GM12878 (cell line): ENCODE measurements at regions not wholly inside any gene's neighbourhood (a gene's known extent, or its start where the extent isn't known, plus 50 kb on each side); places are given as distances from the start of the nearest gene placed in this dataset.
A peak's percentile ranks its signal among the peaks of the same experiment; 100 is the strongest.

Experiments used
- ATAC-seq: fragments of 200-7000 bp; cut with Tn5 transposase; 3 replicates; pipeline ENCODE4 v1.9.1; 2020; ENCODE audit warnings: mild to moderate bottlenecking, moderate library complexity
- BruUV-seq: library from RNA; stranded (reverse); fragments of 400-500 nt; replicated peaks from 2 replicates; lab custom pipeline; 2021; lab: Mats Ljungman, UMichigan
- CTCF ChIA-PET: fragments of 300-600 bp; sonication (Branson Sonifier 250); formaldehyde crosslinking; extraction: SDS; loops from one replicate; lab custom pipeline; 2021; ENCODE audit warnings: inconsistent platforms; lab: Yijun Ruan, JAX
- POLR2A ChIA-PET: fragments of 350-600 bp; formaldehyde crosslinking; extraction: SDS; loops from one replicate; lab custom pipeline; 2021; ENCODE audit warnings: inconsistent platforms; lab: Charles Lee
- RAD21 ChIA-PET: fragments of 300-600 bp; sonication (Branson Sonifier 250); formaldehyde crosslinking; loops from one replicate; lab custom pipeline; 2023; ENCODE audit warnings: antibody characterized with exemption; ENCODE audit not compliant: unreplicated experiment; lab: Charles Lee
- SMC1A ChIA-PET: fragments of 300-600 bp; sonication (Branson Sonifier 250); formaldehyde crosslinking; loops from one replicate; lab custom pipeline; 2023; ENCODE audit not compliant: unreplicated experiment, uncharacterized antibody; lab: Charles Lee
- DNase-seq: peaks from one replicate; pipeline ENCODE4 v3.0.0-alpha.2; 2011; ENCODE audit warnings: low read depth, low spot score
- FAIRE-seq: peaks from 3 replicates; lab custom pipeline; 2011; peaks lifted over from hg19 to GRCh38; lab: Jason Lieb, UNC
- H2AFZ ChIP-seq: 2 replicates; pipeline ENCODE4 v1.6.0; 2011; ENCODE audit warnings: low read depth, low read length, control low read depth; ENCODE audit not compliant: control insufficient read depth
- H3K27ac ChIP-seq: 2 replicates; pipeline ENCODE4 v1.5.1; 2011; ENCODE audit warnings: control low read depth; ENCODE audit not compliant: control insufficient read depth, insufficient read depth
- H3K27me3 ChIP-seq, 2 experiments: replicated peaks in 1 of 2; 2 replicates each; pipeline versions ENCODE4 v1.6.0 to v1.6.1; 2011; ENCODE audit warnings: low read length in 1 of 2; ENCODE audit not compliant: control insufficient read depth in 2 of 2, insufficient read depth in 2 of 2
- H3K36me3 ChIP-seq, 2 experiments: 2 replicates each; pipeline ENCODE4 v1.5.1; 2011; ENCODE audit warnings: low read length in 1 of 2; ENCODE audit not compliant: control insufficient read depth in 2 of 2, insufficient read depth in 2 of 2
- H3K4me1 ChIP-seq: 2 replicates; pipeline ENCODE4 v1.6.1; 2011; ENCODE audit warnings: mild to moderate bottlenecking, low read length, moderate library complexity, mixed read lengths; ENCODE audit not compliant: control insufficient read depth, insufficient read depth
- H3K4me2 ChIP-seq: 2 replicates; pipeline ENCODE4 v1.6.0; 2011; ENCODE audit warnings: control low read depth; ENCODE audit not compliant: control insufficient read depth, insufficient read depth
- H3K4me3 ChIP-seq: fragments of 200-600 bp; sonication (generic); 2 replicates; pipeline ENCODE4 v1.5.1; 2016
- H3K79me2 ChIP-seq: 2 replicates; pipeline ENCODE4 v1.6.0; 2011; ENCODE audit warnings: low read length; ENCODE audit not compliant: control insufficient read depth, insufficient read depth
- H3K9ac ChIP-seq: 2 replicates; pipeline ENCODE4 v1.8.0; 2011; ENCODE audit warnings: low read length, control low read depth, mixed read lengths; ENCODE audit not compliant: control insufficient read depth, insufficient read depth
- H3K9me3 ChIP-seq: replicated peaks from 3 replicates; pipeline ENCODE4 v1.5.1; 2011; ENCODE audit warnings: mild to moderate bottlenecking, low read length; ENCODE audit not compliant: control insufficient read depth, insufficient read depth
- H4K20me1 ChIP-seq: 2 replicates; pipeline ENCODE4 v1.6.0; 2011; ENCODE audit not compliant: control insufficient read depth, insufficient read depth
- GABPA ChIP-seq: IDR thresholded peaks from 2 replicates; pipeline ENCODE4 v1.6.1; 2014; ENCODE audit warnings: antibody characterized with exemption, low read depth, mild to moderate bottlenecking, inconsistent platforms
- GATAD2B ChIP-seq: fragments of 450-650 bp; conservative IDR thresholded peaks from 2 replicates; pipeline ENCODE4 v1.6.1; 2017; ENCODE audit warnings: low read depth, mild to moderate bottlenecking, moderate library complexity
- MYB ChIP-seq: fragments of 150-350 bp; IDR thresholded peaks from 2 replicates; pipeline ENCODE4 v1.6.1; 2014; ENCODE audit warnings: mild to moderate bottlenecking, low read depth, low read length, borderline replicate concordance
- MYC ChIP-seq: IDR thresholded peaks from 2 replicates; pipeline ENCODE4 v1.6.1; 2011; ENCODE audit warnings: mild to moderate bottlenecking, low read length, moderate library complexity, inconsistent platforms; ENCODE audit not compliant: insufficient read depth, insufficient replicate concordance, insufficient read length, severe bottlenecking
- PML ChIP-seq: IDR thresholded peaks from 2 replicates; pipeline ENCODE4 v1.6.1; 2012; ENCODE audit warnings: low read length, inconsistent platforms
- RELA ChIP-seq: fragments of 450-650 bp; IDR thresholded peaks from 2 replicates; pipeline ENCODE4 v1.8.0; 2014; ENCODE audit warnings: borderline replicate concordance; ENCODE audit not compliant: partially characterized antibody
- RFX5 ChIP-seq: IDR thresholded peaks from 2 replicates; pipeline ENCODE4 v1.6.1; 2011; ENCODE audit warnings: low read depth, low read length, improper control_type of control experiment
- SMAD5 ChIP-seq: IDR thresholded peaks from 2 replicates; pipeline ENCODE4 v1.6.1; 2016; ENCODE audit warnings: antibody characterized with exemption, low read depth
- TARDBP ChIP-seq: IDR thresholded peaks from 2 replicates; pipeline ENCODE4 v1.6.1; 2016; ENCODE audit warnings: borderline replicate concordance
- ZNF274 ChIP-seq: IDR thresholded peaks from one replicate; pipeline ENCODE4 v1.8.0; 2011; ENCODE audit not compliant: insufficient read length, insufficient read depth
- WGBS: methylation state at CpG from one replicate; pipeline ENCODE4 v1.1.6; 2016; ENCODE audit warnings: low lambda C conversion rate; ENCODE audit not compliant: insufficient replicate concordance, insufficient coverage; ENCODE audit errors: missing lambda C conversion rate; 5-methylcytosine and 5-hydroxymethylcytosine counted together
- in situ Hi-C: fragments of 300-500 bp; cut with MboI; formaldehyde crosslinking; loops from 9 replicates; pipeline ENCODE4 v1.14.3; 2018; ENCODE audit warnings: mixed read lengths
- intact Hi-C: fragments of 100-400 bp; cut with micrococcal nuclease; formaldehyde crosslinking; loops from one replicate; pipeline ENCODE4 v1.14.2; 2022; ENCODE audit not compliant: unreplicated experiment
- TF ChIP-seq, protein P1 (sequence below): fragments of 450-650 bp; formaldehyde crosslinking; IDR thresholded peaks from 2 replicates; pipeline ENCODE4 v1.5.0; 2022; ENCODE audit warnings: mild to moderate bottlenecking, missing genetic modification characterization
- TF ChIP-seq, protein P2 (sequence below): fragments of 450-650 bp; IDR thresholded peaks from 2 replicates; pipeline ENCODE4 v1.6.1; 2018; ENCODE audit warnings: borderline replicate concordance, mild to moderate bottlenecking; ENCODE audit not compliant: partially characterized antibody
- TF ChIP-seq, protein P3 (sequence below): fragments of 450-650 bp; IDR thresholded peaks from 2 replicates; pipeline ENCODE4 v1.6.1; 2017; ENCODE audit warnings: mild to moderate bottlenecking, moderate library complexity

DNA sequence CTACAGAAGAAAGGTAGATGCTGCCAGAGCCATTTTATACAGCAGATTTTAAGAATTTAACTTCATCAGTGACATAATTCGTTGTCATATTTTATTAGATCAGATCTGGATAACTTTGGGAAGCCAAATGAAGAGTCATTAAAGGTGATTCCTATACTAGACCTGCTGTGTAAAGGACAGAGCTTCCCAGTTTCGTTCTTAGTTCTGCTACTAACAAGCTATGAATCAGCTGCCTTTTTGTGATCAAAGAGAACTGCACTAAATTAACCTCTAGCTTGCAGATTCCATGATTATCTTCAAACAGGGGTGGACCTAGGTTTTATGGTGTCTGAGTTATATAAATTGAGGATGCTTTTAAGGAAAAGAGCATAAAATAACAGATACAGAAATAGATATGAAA lies 926.5 kb upstream of the ACVR2A start:
- no peak overlapping the region for H3K4me2 ChIP-seq
- SMC1A ChIA-PET: interaction anchor here (0.7 to 3.3 kb wide), 11 partner anchors 9 to 183 kb away, joined by 3 to 16 read pairs (median 4); no protein-coding TSS in a partner anchor
- H3K9me3 ChIP-seq: no peaks in the 10 kb centered on the region
- intact Hi-C loops (no loop called here), in situ Hi-C loops (no loop called here)
- POLR2A ChIA-PET: interaction anchor here (0.5 to 1.3 kb wide), 3 partner anchors 16 to 98 kb away, joined by 3 to 4 read pairs (median 3); no protein-coding TSS in a partner anchor
- RAD21 ChIA-PET: interaction anchor here (0.9 to 1.8 kb wide), 5 partner anchors 9 to 100 kb away, joined by 3 to 8 read pairs (median 4); no protein-coding TSS in a partner anchor
- H3K9ac ChIP-seq: no peak overlapping the region
- FAIRE-seq (no peak), DNase-seq (no peak), ATAC-seq (peak; percentile 60)
- 3% methylated on average over 2 of the region's 2 CpGs for whole genome bisulfite sequencing
- no peaks in the 10 kb centered on the region for H4K20me1 ChIP-seq
- H3K4me1 ChIP-seq: no peaks in the 10 kb centered on the region
- no peaks in the 10 kb centered on the region for H3K79me2 ChIP-seq
- no peaks in the 10 kb centered on the region for H3K27me3 ChIP-seq
- no peak overlapping the region for H2AFZ ChIP-seq
- H3K27ac ChIP-seq: no peak overlapping the region
- no peak overlapping the region for H3K4me3 ChIP-seq
- no peaks in the 10 kb centered on the region for H3K36me3 ChIP-seq
- CTCF ChIA-PET: interaction anchor here (0.5 to 2.5 kb wide), 4 partner anchors 9 to 38 kb away, joined by 3 to 6 read pairs (median 4); no protein-coding TSS in a partner anchor
- no TSS peak for BruUV-seq
- TF ChIP-seq, protein P1, sequence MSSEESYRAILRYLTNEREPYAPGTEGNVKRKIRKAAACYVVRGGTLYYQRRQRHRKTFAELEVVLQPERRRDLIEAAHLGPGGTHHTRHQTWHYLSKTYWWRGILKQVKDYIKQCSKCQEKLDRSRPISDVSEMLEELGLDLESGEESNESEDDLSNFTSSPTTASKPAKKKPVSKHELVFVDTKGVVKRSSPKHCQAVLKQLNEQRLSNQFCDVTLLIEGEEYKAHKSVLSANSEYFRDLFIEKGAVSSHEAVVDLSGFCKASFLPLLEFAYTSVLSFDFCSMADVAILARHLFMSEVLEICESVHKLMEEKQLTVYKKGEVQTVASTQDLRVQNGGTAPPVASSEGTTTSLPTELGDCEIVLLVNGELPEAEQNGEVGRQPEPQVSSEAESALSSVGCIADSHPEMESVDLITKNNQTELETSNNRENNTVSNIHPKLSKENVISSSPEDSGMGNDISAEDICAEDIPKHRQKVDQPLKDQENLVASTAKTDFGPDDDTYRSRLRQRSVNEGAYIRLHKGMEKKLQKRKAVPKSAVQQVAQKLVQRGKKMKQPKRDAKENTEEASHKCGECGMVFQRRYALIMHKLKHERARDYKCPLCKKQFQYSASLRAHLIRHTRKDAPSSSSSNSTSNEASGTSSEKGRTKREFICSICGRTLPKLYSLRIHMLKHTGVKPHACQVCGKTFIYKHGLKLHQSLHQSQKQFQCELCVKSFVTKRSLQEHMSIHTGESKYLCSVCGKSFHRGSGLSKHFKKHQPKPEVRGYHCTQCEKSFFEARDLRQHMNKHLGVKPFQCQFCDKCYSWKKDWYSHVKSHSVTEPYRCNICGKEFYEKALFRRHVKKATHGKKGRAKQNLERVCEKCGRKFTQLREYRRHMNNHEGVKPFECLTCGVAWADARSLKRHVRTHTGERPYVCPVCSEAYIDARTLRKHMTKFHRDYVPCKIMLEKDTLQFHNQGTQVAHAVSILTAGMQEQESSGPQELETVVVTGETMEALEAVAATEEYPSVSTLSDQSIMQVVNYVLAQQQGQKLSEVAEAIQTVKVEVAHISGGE (CRISPR knock-in tag): no peak
- no peak for TF ChIP-seq SMAD5
- TF ChIP-seq RELA: no peak
- TF ChIP-seq, protein P2, sequence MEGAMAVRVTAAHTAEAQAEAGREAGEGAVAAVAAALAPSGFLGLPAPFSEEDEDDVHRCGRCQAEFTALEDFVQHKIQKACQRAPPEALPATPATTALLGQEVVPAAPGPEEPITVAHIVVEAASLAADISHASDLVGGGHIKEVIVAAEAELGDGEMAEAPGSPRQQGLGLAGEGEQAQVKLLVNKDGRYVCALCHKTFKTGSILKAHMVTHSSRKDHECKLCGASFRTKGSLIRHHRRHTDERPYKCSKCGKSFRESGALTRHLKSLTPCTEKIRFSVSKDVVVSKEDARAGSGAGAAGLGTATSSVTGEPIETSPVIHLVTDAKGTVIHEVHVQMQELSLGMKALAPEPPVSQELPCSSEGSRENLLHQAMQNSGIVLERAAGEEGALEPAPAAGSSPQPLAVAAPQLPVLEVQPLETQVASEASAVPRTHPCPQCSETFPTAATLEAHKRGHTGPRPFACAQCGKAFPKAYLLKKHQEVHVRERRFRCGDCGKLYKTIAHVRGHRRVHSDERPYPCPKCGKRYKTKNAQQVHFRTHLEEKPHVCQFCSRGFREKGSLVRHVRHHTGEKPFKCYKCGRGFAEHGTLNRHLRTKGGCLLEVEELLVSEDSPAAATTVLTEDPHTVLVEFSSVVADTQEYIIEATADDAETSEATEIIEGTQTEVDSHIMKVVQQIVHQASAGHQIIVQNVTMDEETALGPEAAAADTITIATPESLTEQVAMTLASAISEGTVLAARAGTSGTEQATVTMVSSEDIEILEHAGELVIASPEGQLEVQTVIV: no peak
- TF ChIP-seq MYB: no peak
- TF ChIP-seq PML: no peak
- no peak for TF ChIP-seq RFX5
- no peak for TF ChIP-seq GABPA
- no peak for TF ChIP-seq GATAD2B
- no peak for TF ChIP-seq TARDBP
- no peak for TF ChIP-seq ZNF274
- TF ChIP-seq, protein P3, sequence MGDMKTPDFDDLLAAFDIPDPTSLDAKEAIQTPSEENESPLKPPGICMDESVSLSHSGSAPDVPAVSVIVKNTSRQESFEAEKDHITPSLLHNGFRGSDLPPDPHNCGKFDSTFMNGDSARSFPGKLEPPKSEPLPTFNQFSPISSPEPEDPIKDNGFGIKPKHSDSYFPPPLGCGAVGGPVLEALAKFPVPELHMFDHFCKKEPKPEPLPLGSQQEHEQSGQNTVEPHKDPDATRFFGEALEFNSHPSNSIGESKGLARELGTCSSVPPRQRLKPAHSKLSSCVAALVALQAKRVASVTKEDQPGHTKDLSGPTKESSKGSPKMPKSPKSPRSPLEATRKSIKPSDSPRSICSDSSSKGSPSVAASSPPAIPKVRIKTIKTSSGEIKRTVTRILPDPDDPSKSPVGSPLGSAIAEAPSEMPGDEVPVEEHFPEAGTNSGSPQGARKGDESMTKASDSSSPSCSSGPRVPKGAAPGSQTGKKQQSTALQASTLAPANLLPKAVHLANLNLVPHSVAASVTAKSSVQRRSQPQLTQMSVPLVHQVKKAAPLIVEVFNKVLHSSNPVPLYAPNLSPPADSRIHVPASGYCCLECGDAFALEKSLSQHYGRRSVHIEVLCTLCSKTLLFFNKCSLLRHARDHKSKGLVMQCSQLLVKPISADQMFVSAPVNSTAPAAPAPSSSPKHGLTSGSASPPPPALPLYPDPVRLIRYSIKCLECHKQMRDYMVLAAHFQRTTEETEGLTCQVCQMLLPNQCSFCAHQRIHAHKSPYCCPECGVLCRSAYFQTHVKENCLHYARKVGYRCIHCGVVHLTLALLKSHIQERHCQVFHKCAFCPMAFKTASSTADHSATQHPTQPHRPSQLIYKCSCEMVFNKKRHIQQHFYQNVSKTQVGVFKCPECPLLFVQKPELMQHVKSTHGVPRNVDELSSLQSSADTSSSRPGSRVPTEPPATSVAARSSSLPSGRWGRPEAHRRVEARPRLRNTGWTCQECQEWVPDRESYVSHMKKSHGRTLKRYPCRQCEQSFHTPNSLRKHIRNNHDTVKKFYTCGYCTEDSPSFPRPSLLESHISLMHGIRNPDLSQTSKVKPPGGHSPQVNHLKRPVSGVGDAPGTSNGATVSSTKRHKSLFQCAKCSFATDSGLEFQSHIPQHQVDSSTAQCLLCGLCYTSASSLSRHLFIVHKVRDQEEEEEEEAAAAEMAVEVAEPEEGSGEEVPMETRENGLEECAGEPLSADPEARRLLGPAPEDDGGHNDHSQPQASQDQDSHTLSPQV: no peak
- TF ChIP-seq MYC: no peak
